OCI-LY1 (cell line): ENCODE measurements at regions not wholly inside any gene's neighbourhood (a gene's known extent, or its start where the extent isn't known, plus 50 kb on each side); places are given as distances from the start of the nearest gene placed in this dataset.

Experiments
- EZH2 ChIP-seq: fragments of 200-600 bp; sonication (generic), shearing (Covaris generic); IDR thresholded peaks from 2 replicates; pipeline ENCODE4 v1.8.0; 2017; ENCODE audit warnings: borderline replicate concordance, mixed run types, mild to moderate bottlenecking, antibody characterized with exemption, low read length, moderate library complexity, mixed read lengths
- TF ChIP-seq, protein P1 (sequence below): fragments of 200-600 bp; sonication (generic), shearing (Covaris generic); IDR thresholded peaks from 2 replicates; pipeline ENCODE4 v1.5.1; 2017; ENCODE audit warnings: mild to moderate bottlenecking, antibody characterized with exemption, low read length, moderate library complexity, mixed read lengths

DNA sequence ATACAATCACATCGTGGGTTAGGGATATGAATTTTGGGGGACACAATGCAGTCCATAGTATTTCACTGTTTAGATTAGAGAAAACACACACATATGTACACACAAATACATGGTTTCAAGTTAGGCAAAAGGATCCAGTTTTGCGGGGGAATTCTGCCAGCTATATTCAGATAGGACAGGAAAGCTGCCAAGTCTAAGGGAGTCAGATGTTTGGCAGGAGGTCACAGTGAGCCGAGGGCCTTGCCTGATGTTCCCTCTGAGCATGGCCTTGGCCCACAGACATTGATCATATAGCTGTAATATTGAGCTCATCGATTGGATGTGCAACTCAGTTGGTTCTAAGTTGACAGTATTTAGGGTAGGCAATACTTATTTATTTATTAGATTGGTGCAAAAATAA lies 122.8 kb downstream of the ADRA2A start:
- TF ChIP-seq, protein P1, sequence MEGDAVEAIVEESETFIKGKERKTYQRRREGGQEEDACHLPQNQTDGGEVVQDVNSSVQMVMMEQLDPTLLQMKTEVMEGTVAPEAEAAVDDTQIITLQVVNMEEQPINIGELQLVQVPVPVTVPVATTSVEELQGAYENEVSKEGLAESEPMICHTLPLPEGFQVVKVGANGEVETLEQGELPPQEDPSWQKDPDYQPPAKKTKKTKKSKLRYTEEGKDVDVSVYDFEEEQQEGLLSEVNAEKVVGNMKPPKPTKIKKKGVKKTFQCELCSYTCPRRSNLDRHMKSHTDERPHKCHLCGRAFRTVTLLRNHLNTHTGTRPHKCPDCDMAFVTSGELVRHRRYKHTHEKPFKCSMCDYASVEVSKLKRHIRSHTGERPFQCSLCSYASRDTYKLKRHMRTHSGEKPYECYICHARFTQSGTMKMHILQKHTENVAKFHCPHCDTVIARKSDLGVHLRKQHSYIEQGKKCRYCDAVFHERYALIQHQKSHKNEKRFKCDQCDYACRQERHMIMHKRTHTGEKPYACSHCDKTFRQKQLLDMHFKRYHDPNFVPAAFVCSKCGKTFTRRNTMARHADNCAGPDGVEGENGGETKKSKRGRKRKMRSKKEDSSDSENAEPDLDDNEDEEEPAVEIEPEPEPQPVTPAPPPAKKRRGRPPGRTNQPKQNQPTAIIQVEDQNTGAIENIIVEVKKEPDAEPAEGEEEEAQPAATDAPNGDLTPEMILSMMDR = no peak
- no peak for TF ChIP-seq EZH2
